H1 (cell line): ENCODE measurements at regions not wholly inside any gene's neighbourhood (a gene's known extent, or its start where the extent isn't known, plus 50 kb on each side); places are given as distances from the start of the nearest gene placed in this dataset.
A peak's percentile ranks its signal among the peaks of the same experiment; 100 is the strongest.

Experiments
- CTCF ChIA-PET: fragments of 300-600 bp; sonication (Branson Sonifier 250); formaldehyde crosslinking; loops from one replicate; lab custom pipeline; 2021; ENCODE audit not compliant: partially characterized antibody; lab: Charles Lee
- POLR2A ChIA-PET: fragments of 300-600 bp; sonication (Branson Sonifier 250); formaldehyde crosslinking; loops from one replicate; lab custom pipeline; 2021; ENCODE audit warnings: inconsistent platforms; ENCODE audit not compliant: partially characterized antibody; lab: Charles Lee
- DNase-seq, 2 experiments: peaks; one replicate each; pipeline versions ENCODE4 v3.0.0 to v3.0.0-alpha.2; 2010 to 2022; ENCODE audit warnings: low spot score in 2 of 2, low read depth in 1 of 2, mixed read lengths in 1 of 2
- FAIRE-seq: peaks from 2 replicates; lab custom pipeline; 2011; peaks lifted over from hg19 to GRCh38; lab: Jason Lieb, UNC
- H2AFZ ChIP-seq: 2 replicates; pipeline ENCODE4 v1.8.1; 2012; ENCODE audit warnings: low read length, inconsistent platforms
- H2AK5ac ChIP-seq: 2 replicates; pipeline ENCODE4 v1.6.1; 2013; ENCODE audit warnings: low read depth, low read length
- H2BK120ac ChIP-seq: replicated peaks from 2 replicates; pipeline ENCODE3; 2013; ENCODE audit warnings: low read depth, low read length, inconsistent platforms
- H2BK12ac ChIP-seq: 2 replicates; pipeline ENCODE4 v1.6.1; 2013; ENCODE audit warnings: low read depth, low read length
- H2BK15ac ChIP-seq: 2 replicates; pipeline ENCODE4 v1.6.1; 2013; ENCODE audit warnings: low read length
- H2BK20ac ChIP-seq: 2 replicates; pipeline ENCODE4 v1.6.1; 2013; ENCODE audit warnings: low read length
- H2BK5ac ChIP-seq: 2 replicates; pipeline ENCODE4 v1.6.1; 2013; ENCODE audit warnings: low read depth, low read length
- H3K14ac ChIP-seq: 2 replicates; pipeline ENCODE4 v1.6.1; 2013; ENCODE audit warnings: inconsistent platforms; ENCODE audit not compliant: insufficient read length
- H3K18ac ChIP-seq: 2 replicates; pipeline ENCODE4 v1.6.1; 2013; ENCODE audit warnings: low read length; ENCODE audit errors: extremely low read depth
- H3K23ac ChIP-seq: 2 replicates; pipeline ENCODE4 v1.6.1; 2013; ENCODE audit warnings: inconsistent platforms; ENCODE audit not compliant: insufficient read length
- H3K23me2 ChIP-seq: 2 replicates; pipeline ENCODE4 v1.6.1; 2013; ENCODE audit warnings: low read depth, low read length
- H3K27ac ChIP-seq: 2 replicates; pipeline ENCODE4 v1.6.1; 2011; ENCODE audit warnings: low read depth, low read length, inconsistent platforms
- H3K27me3 ChIP-seq, 4 experiments: replicated peaks in 1 of 4; 1 replicate in 1 of 4; 2 replicates in 3 of 4; pipeline versions ENCODE4 v1.6.1 to v1.8.1; 2011 to 2013; ENCODE audit warnings: low read length in 3 of 4, mild to moderate bottlenecking in 3 of 4, inconsistent platforms in 2 of 4, mixed read lengths in 2 of 4, moderate library complexity in 1 of 4; ENCODE audit not compliant: control insufficient read depth in 3 of 4, insufficient read depth in 3 of 4; ENCODE audit errors: extremely low read depth in 1 of 4
- H3K36me3 ChIP-seq, 4 experiments: 2 replicates each; pipeline versions ENCODE4 v1.6.1 to v1.8.1; 2011 to 2013; ENCODE audit warnings: mild to moderate bottlenecking in 4 of 4, low read length in 3 of 4, moderate library complexity in 2 of 4, control low read depth in 1 of 4, inconsistent platforms in 1 of 4; ENCODE audit not compliant: insufficient read depth in 4 of 4, control insufficient read depth in 2 of 4
- H3K4ac ChIP-seq: replicated peaks from 2 replicates; pipeline ENCODE3; 2013; ENCODE audit warnings: low read length, low read depth, mixed read lengths, inconsistent platforms; ENCODE audit not compliant: insufficient read length
- H3K4me1 ChIP-seq, 4 experiments: replicated peaks in 1 of 4; 1 replicate in 1 of 4; 2 replicates in 3 of 4; pipeline versions ENCODE4 v1.6.1 to v1.8.1; 2011 to 2013; ENCODE audit warnings: low read length in 3 of 4, inconsistent platforms in 2 of 4, mixed read lengths in 1 of 4; ENCODE audit not compliant: insufficient read depth in 4 of 4, control insufficient read depth in 3 of 4
- H3K4me2 ChIP-seq, 2 experiments: 2 replicates each; pipeline versions ENCODE4 v1.6.1 to v1.8.1; 2011 to 2013; ENCODE audit warnings: low read depth in 2 of 2, low read length in 2 of 2, control low read depth in 1 of 2, inconsistent platforms in 1 of 2, mild to moderate bottlenecking in 1 of 2; ENCODE audit not compliant: insufficient read depth in 1 of 2
- H3K4me3 ChIP-seq, 4 experiments: fragments of 200-600, 300-600 bp in 1 of 4; sonication (generic), shearing (Covaris generic), sonication (Bioruptor Twin) in 1 of 4; 2 replicates each; pipeline versions ENCODE4 v1.5.1 to v1.8.1; 2011 to 2016; ENCODE audit warnings: low read length in 4 of 4, low read depth in 3 of 4, control low read depth in 2 of 4, inconsistent platforms in 2 of 4, mild to moderate bottlenecking in 2 of 4, mixed read lengths in 1 of 4, moderate library complexity in 1 of 4; ENCODE audit not compliant: insufficient read depth in 2 of 4; ENCODE audit errors: extremely low read depth in 1 of 4
- H3K56ac ChIP-seq: replicated peaks from 2 replicates; pipeline ENCODE3; 2013; ENCODE audit warnings: low read depth, mild to moderate bottlenecking, mixed read lengths, low read length, inconsistent platforms; ENCODE audit not compliant: insufficient read length
- H3K79me1 ChIP-seq: 2 replicates; pipeline ENCODE4 v1.6.1; 2013; ENCODE audit warnings: low read depth, low read length, control low read depth
- H3K79me2 ChIP-seq, 2 experiments: 2 replicates each; pipeline versions ENCODE4 v1.6.1 to v1.8.1; 2012 to 2013; ENCODE audit warnings: low read length in 2 of 2, mild to moderate bottlenecking in 2 of 2, inconsistent platforms in 1 of 2; ENCODE audit not compliant: insufficient read depth in 2 of 2, control insufficient read depth in 1 of 2
- H3K9ac ChIP-seq, 4 experiments: replicated peaks in 1 of 4; 1 replicate in 1 of 4; 2 replicates in 3 of 4; pipeline versions ENCODE4 v1.6.1 to v1.8.1; 2011 to 2013; ENCODE audit warnings: low read depth in 3 of 4, low read length in 3 of 4, control low read depth in 2 of 4, mild to moderate bottlenecking in 2 of 4, moderate library complexity in 2 of 4, inconsistent platforms in 1 of 4; ENCODE audit errors: extremely low read depth in 1 of 4
- H3K9me3 ChIP-seq, 2 experiments: 2 replicates each; pipeline versions ENCODE4 v1.6.1 to v1.8.1; 2012 to 2013; ENCODE audit warnings: mild to moderate bottlenecking in 2 of 2, moderate library complexity in 2 of 2, control low read depth in 1 of 2, inconsistent platforms in 1 of 2, low read depth in 1 of 2, low read length in 1 of 2, mixed read lengths in 1 of 2; ENCODE audit not compliant: insufficient read depth in 2 of 2
- H4K20me1 ChIP-seq, 2 experiments: replicated peaks in 1 of 2; 2 replicates each; pipeline versions ENCODE3 to v1.8.1; 2011 to 2013; ENCODE audit warnings: inconsistent platforms in 2 of 2, low read length in 2 of 2, mild to moderate bottlenecking in 1 of 2; ENCODE audit not compliant: insufficient read depth in 2 of 2, control insufficient read depth in 1 of 2
- H4K5ac ChIP-seq: 2 replicates; pipeline ENCODE4 v1.6.1; 2013; ENCODE audit warnings: low read length, low read depth, mixed read lengths, inconsistent platforms; ENCODE audit not compliant: insufficient read length
- H4K8ac ChIP-seq: 2 replicates; pipeline ENCODE4 v1.8.0; 2013; ENCODE audit warnings: mild to moderate bottlenecking, moderate library complexity, low read length, inconsistent platforms; ENCODE audit not compliant: insufficient read depth; ENCODE audit errors: extremely low read depth
- H4K91ac ChIP-seq: replicated peaks from 2 replicates; pipeline ENCODE3; 2013; ENCODE audit warnings: low read length, mixed read lengths, inconsistent platforms; ENCODE audit not compliant: insufficient read length
- JUN ChIP-seq: IDR thresholded peaks from 2 replicates; pipeline ENCODE4 v1.6.1; 2011; ENCODE audit warnings: low read depth, mild to moderate bottlenecking, improper control_type of control experiment, low read length
- RAD21 ChIP-seq, 2 experiments: IDR thresholded peaks in 1 of 2; conservative IDR thresholded peaks in 1 of 2; 2 replicates each; pipeline ENCODE4 v1.6.1; 2011; ENCODE audit warnings: low read depth in 2 of 2, low read length in 2 of 2, improper control_type of control experiment in 1 of 2, inconsistent platforms in 1 of 2, mild to moderate bottlenecking in 1 of 2, moderate library complexity in 1 of 2
- WGBS, 2 experiments: shearing (Covaris generic) in 1 of 2; methylation state at CpG; one replicate each; pipeline versions ENCODE4 v1.1.6 to v1.1.7; 2013 to 2015; ENCODE audit warnings: low lambda C conversion rate in 2 of 2, mixed read lengths in 2 of 2, inconsistent platforms in 1 of 2, low coverage in 1 of 2, missing lambda C conversion rate in 1 of 2; ENCODE audit not compliant: insufficient replicate concordance in 2 of 2, insufficient coverage in 1 of 2, insufficient read length in 1 of 2; ENCODE audit errors: extremely low coverage in 1 of 2, missing lambda C conversion rate in 1 of 2; 5-methylcytosine and 5-hydroxymethylcytosine counted together

DNA sequence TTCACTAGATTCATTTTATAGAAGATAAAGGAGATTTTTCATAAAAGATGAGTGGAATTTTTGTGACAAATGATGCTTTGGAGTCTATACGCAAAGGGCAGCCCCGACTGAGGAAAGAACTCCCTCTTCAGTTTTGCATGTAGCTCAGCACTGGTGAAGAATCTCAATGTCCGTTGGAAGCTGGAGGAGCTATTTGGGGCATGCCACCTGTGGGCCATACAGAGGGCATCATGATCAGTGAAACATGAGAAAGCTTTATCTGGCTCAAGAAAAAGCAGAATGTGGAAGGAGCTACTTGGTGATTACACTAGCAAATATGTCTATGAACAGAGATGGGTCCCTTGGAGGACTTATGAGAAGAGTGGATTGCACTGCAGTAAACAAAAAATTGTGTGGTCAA, 1359.3 kb downstream of the REEP3 start:
- Histone ChIP-seq H3K23me2 (no peaks in the 10 kb centered on the region), H2BK5ac (no peak overlapping the region), H3K4me1 (no peaks in the 10 kb centered on the region), H3K56ac (no peak overlapping the region), H3K9ac (no peak overlapping the region), H3K9me3 (no peaks in the 10 kb centered on the region), H2BK120ac (no peak overlapping the region), H3K4me3 (no peak overlapping the region), H4K8ac (no peak overlapping the region), H3K36me3 (no peaks in the 10 kb centered on the region), H3K18ac (no peak overlapping the region), H3K14ac (no peak overlapping the region), H4K5ac (no peak overlapping the region), H4K20me1 (no peaks in the 10 kb centered on the region), H3K4me2 (no peak overlapping the region), H4K91ac (no peak overlapping the region), H2BK15ac (no peak overlapping the region), H2BK20ac (no peak overlapping the region), H3K4ac (no peak overlapping the region), H3K79me2 (no peaks in the 10 kb centered on the region), H2BK12ac (no peak overlapping the region), H3K27me3 (no peaks in the 10 kb centered on the region), H3K79me1 (no peaks in the 10 kb centered on the region), H3K23ac (no peak overlapping the region), H2AFZ (no peak overlapping the region), H3K27ac (no peak overlapping the region), H2AK5ac (no peak overlapping the region)
- no peak for DNase-seq
- FAIRE-seq = no peak
- POLR2A ChIA-PET = no interaction called here
- TF ChIP-seq RAD21 (IDR thresholded peaks at IDR 0.05 in 1 of 2, conservative IDR thresholded peaks at IDR 0.05 in 1 of 2; ENCODE audit: low read depth in 2 of 2, low read length in 2 of 2) = 0 out of 4 replicates have a peak, but pooled peaks of 1 of the 2 experiments have one; percentile 1
- no peak for TF ChIP-seq JUN
- WGBS, 2 experiments = 83% methylated on average over 3 of the region's 3 CpGs; no CpG with 5 or more reads in 1 of the 2 experiments
- CTCF ChIA-PET = no interaction called here
